ENCODE measurements at regions not wholly inside any gene's neighbourhood (a gene's known extent, or its start where the extent isn't known, plus 50 kb on each side); places are given as distances from the start of the nearest gene placed in this dataset.
A peak's percentile ranks its signal among the peaks of the same experiment; 100 is the strongest.

GRCh38 chr2:12217175-12217574 lies 470.7 kb downstream of the LPIN1 start:
- Mint-ChIP-seq H3K36me3 (ENCODE audit: low read depth) (no peaks in the 10 kb centered on the region), H3K27me3 (no peaks in the 10 kb centered on the region), H3K27ac (no peak overlapping the region), H3K4me1 (ENCODE audit: low read depth) (peaks cover 8% of the 10 kb centered on the region), H3K4me3 (no peak overlapping the region), H3K9me3 (peaks cover 2% of the 10 kb centered on the region)
- ATAC-seq: no peak
- TF ChIP-seq CTCF (IDR thresholded peaks at IDR 0.05): no peak
- CTCF ChIA-PET: interaction anchor here (0.7 kb wide), 1 partner anchor 55 kb away, joined by 3 read pairs; no protein-coding TSS in a partner anchor
- POLR2A ChIA-PET: no interaction called here
- intact Hi-C loops (cut with micrococcal nuclease): no loop called here
- DNase-seq: no peak

- H3K27me3 Mint-ChIP-seq: no peaks in the 10 kb centered on the region
- peaks cover 17% of the 10 kb centered on the region for H3K9me3 Mint-ChIP-seq
- peaks cover 10% of the 10 kb centered on the region for H3K36me3 Mint-ChIP-seq (ENCODE audit: low read depth)
- DNase-seq (no peak), ATAC-seq (no peak)
- no peak for TF ChIP-seq CTCF (IDR thresholded peaks at IDR 0.05)
- no peak overlapping the region for H3K4me3 Mint-ChIP-seq
- ChIA-PET CTCF (no interaction called here), POLR2A (no interaction called here)
- H3K4me1 Mint-ChIP-seq (ENCODE audit: low read depth): peaks cover 4% of the 10 kb centered on the region
- intact Hi-C loops (cut with micrococcal nuclease): no loop called here
- H3K27ac Mint-ChIP-seq: no peak overlapping the region
Measured at GRCh38 chr2:12219761-12220160, 473.3 kb downstream of the LPIN1 start.

GRCh38 chr2:12221584-12221983 lies 475.2 kb downstream of the LPIN1 start:
- ChIA-PET CTCF (no interaction called here), POLR2A (no interaction called here)
- intact Hi-C loops (cut with micrococcal nuclease): no loop called here
- TF ChIP-seq CTCF (IDR thresholded peaks at IDR 0.05): no peak
- H3K27me3 Mint-ChIP-seq: no peaks in the 10 kb centered on the region
- H3K36me3 Mint-ChIP-seq (ENCODE audit: low read depth): peaks cover 14% of the 10 kb centered on the region
- H3K4me3 Mint-ChIP-seq: no peak overlapping the region
- ATAC-seq: no peak
- no peaks in the 10 kb centered on the region for H3K4me1 Mint-ChIP-seq (ENCODE audit: low read depth)
- no peak overlapping the region for H3K27ac Mint-ChIP-seq
- peaks cover 24% of the 10 kb centered on the region for H3K9me3 Mint-ChIP-seq
- no peak for DNase-seq

GRCh38 chr2:12222554-12222953 lies 476.1 kb downstream of the LPIN1 start:
- H3K27me3 Mint-ChIP-seq: no peaks in the 10 kb centered on the region
- peak; percentile 8 for DNase-seq
- ChIA-PET CTCF (no interaction called here), POLR2A (no interaction called here)
- H3K4me3 Mint-ChIP-seq: no peak overlapping the region
- TF ChIP-seq CTCF (IDR thresholded peaks at IDR 0.05): no peak
- intact Hi-C loops (cut with micrococcal nuclease): no loop called here
- peaks cover 14% of the 10 kb centered on the region for H3K36me3 Mint-ChIP-seq (ENCODE audit: low read depth)
- peaks cover 24% of the 10 kb centered on the region for H3K9me3 Mint-ChIP-seq
- no peaks in the 10 kb centered on the region for H3K4me1 Mint-ChIP-seq (ENCODE audit: low read depth)
- no peak overlapping the region for H3K27ac Mint-ChIP-seq
- peak; percentile 39 for ATAC-seq

- intact Hi-C loops (cut with micrococcal nuclease): no loop called here
- ChIA-PET CTCF (no interaction called here), POLR2A (interaction anchor here (0.6 kb wide), 1 partner anchor 1974 kb away, joined by 3 read pairs; no protein-coding TSS in a partner anchor)
- peaks cover 24% of the 10 kb centered on the region for H3K9me3 Mint-ChIP-seq
- ATAC-seq (no peak), DNase-seq (peak; percentile 6)
- no peak overlapping the region for H3K4me3 Mint-ChIP-seq
- no peaks in the 10 kb centered on the region for H3K27me3 Mint-ChIP-seq
- no peak overlapping the region for H3K27ac Mint-ChIP-seq
- no peak for TF ChIP-seq CTCF (IDR thresholded peaks at IDR 0.05)
- peaks cover 14% of the 10 kb centered on the region for H3K36me3 Mint-ChIP-seq (ENCODE audit: low read depth)
- H3K4me1 Mint-ChIP-seq (ENCODE audit: low read depth): no peaks in the 10 kb centered on the region
Measured at GRCh38 chr2:12223732-12224131, 477.3 kb downstream of the LPIN1 start.

Measured in activated CD8-positive, alpha-beta T cell treated with anti-CD3 and anti-CD28 coated beads for 36 hours (primary cell).